Tibial nerve (tissue), 4 donors: ENCODE measurements at regions not wholly inside any gene's neighbourhood (a gene's known extent, or its start where the extent isn't known, plus 50 kb on each side); places are given as distances from the start of the nearest gene placed in this dataset.

Source experiments
- EP300 ChIP-seq, 2 donors: sonication (generic); formaldehyde crosslinking; IDR thresholded peaks; one replicate each; pipeline ENCODE4 v1.6.1; 2017; ENCODE audit warnings: antibody characterized with exemption in 2 of 2, mild to moderate bottlenecking in 1 of 2
- POLR2A ChIP-seq, 2 donors: fragments of 450-650 bp; IDR thresholded peaks; one replicate each; pipeline ENCODE4 v1.6.1; 2017; ENCODE audit warnings: antibody characterized with exemption in 2 of 2, mild to moderate bottlenecking in 2 of 2, moderate library complexity in 2 of 2
- TF ChIP-seq, protein P1 (sequence below), 5 experiments: fragments of 200-600 bp in 3 of 5; fragments of 450-650 bp in 2 of 5; sonication (generic) in 3 of 5; IDR thresholded peaks; one replicate each; pipeline ENCODE4 v1.5.1; 2016 to 2019; ENCODE audit warnings: antibody characterized with exemption in 5 of 5, mild to moderate bottlenecking in 3 of 5, moderate library complexity in 2 of 5

DNA sequence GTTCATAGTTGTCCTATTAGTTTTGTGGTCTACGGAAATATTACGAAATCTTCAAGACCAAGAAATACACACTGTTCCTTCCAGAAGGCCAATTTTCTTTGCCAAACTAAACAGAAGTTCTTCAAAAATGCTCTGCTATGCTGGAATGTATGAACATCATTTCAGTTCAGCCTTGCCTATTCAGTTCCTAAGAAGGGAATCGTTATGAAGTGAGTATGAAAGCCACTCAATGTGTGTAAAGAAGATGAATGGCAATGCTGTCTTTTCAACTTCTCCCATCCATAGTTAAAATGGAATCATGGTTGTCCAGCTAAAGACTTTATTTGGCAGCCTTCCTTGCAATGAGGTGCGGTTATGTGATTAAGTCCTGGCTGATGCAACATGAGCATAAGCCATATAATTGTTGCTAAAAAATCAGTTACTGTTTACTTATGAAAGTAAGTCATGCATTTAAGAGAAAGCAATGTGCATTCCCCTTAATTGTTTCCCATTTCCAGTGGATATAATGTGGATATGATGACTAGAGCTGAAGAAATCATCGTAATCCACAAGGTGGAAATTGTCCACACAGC is 73.8 kb upstream of the PTPRR start:
- TF ChIP-seq POLR2A (IDR thresholded peaks at IDR 0.05) (no peak), EP300 (IDR thresholded peaks at IDR 0.05) (peak; percentile 66 to 96)
- TF ChIP-seq, protein P1, sequence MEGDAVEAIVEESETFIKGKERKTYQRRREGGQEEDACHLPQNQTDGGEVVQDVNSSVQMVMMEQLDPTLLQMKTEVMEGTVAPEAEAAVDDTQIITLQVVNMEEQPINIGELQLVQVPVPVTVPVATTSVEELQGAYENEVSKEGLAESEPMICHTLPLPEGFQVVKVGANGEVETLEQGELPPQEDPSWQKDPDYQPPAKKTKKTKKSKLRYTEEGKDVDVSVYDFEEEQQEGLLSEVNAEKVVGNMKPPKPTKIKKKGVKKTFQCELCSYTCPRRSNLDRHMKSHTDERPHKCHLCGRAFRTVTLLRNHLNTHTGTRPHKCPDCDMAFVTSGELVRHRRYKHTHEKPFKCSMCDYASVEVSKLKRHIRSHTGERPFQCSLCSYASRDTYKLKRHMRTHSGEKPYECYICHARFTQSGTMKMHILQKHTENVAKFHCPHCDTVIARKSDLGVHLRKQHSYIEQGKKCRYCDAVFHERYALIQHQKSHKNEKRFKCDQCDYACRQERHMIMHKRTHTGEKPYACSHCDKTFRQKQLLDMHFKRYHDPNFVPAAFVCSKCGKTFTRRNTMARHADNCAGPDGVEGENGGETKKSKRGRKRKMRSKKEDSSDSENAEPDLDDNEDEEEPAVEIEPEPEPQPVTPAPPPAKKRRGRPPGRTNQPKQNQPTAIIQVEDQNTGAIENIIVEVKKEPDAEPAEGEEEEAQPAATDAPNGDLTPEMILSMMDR (IDR thresholded peaks at IDR 0.05): no peak
